Loucy (cell line): ENCODE measurements at regions not wholly inside any gene's neighbourhood (a gene's known extent, or its start where the extent isn't known, plus 50 kb on each side); places are given as distances from the start of the nearest gene placed in this dataset.

Experiments used
- EZH2phosphoT487 ChIP-seq: fragments of 200-600 bp; IDR thresholded peaks from 2 replicates; pipeline ENCODE4 v1.6.1; 2018; ENCODE audit warnings: antibody characterized with exemption, mild to moderate bottlenecking, moderate library complexity, borderline replicate concordance
- TF ChIP-seq, protein P1 (sequence below): fragments of 200-600 bp; sonication (generic); conservative IDR thresholded peaks from 2 replicates; pipeline ENCODE4 v1.5.1; 2014; ENCODE audit warnings: mild to moderate bottlenecking, antibody characterized with exemption, low read length

DNA sequence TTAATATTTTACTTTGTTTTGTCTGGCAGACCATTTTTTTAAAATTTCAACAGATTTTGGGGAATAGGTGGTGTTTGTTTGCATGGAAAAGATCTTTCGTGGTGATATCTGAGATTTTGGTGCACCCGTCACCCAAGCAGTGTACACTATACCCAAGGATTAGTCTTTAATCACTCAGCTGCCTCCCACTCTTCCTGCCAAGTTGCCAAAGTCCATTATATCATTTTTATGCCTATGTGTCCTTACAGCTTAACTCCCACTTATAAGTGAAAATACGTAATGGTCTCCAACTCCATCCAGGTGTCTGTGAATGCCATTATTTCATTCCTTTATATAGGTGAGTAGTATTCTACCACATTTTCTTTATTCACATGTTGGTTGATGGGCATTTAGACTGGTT, 281.7 kb upstream of the GK2 start:
- TF ChIP-seq, protein P1, sequence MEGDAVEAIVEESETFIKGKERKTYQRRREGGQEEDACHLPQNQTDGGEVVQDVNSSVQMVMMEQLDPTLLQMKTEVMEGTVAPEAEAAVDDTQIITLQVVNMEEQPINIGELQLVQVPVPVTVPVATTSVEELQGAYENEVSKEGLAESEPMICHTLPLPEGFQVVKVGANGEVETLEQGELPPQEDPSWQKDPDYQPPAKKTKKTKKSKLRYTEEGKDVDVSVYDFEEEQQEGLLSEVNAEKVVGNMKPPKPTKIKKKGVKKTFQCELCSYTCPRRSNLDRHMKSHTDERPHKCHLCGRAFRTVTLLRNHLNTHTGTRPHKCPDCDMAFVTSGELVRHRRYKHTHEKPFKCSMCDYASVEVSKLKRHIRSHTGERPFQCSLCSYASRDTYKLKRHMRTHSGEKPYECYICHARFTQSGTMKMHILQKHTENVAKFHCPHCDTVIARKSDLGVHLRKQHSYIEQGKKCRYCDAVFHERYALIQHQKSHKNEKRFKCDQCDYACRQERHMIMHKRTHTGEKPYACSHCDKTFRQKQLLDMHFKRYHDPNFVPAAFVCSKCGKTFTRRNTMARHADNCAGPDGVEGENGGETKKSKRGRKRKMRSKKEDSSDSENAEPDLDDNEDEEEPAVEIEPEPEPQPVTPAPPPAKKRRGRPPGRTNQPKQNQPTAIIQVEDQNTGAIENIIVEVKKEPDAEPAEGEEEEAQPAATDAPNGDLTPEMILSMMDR, result no peak
- no peak for TF ChIP-seq EZH2phosphoT487
